Aorta (tissue), 5 donors: ENCODE measurements at regions not wholly inside any gene's neighbourhood (a gene's known extent, or its start where the extent isn't known, plus 50 kb on each side); places are given as distances from the start of the nearest gene placed in this dataset.
"Not testable (repeated sequence)": the region's sequence is repeated elsewhere in the genome, so short reads cannot be mapped to it uniquely, and the experiment has no call there.

Experiments
- ATAC-seq: fragments of 200-7000 bp; cut with Tn5 transposase; one replicate; pipeline ENCODE4 v1.9.1; 2022; ENCODE audit warnings: moderate library complexity; ENCODE audit not compliant: low FRiP score
- DNase-seq, 2 donors: peaks; one replicate each; pipeline ENCODE4 v3.0.0-alpha.2; 2020
- H3K27ac ChIP-seq, 2 donors: one replicate each; pipeline ENCODE4 v1.5.1; 2013; ENCODE audit warnings: low read length in 2 of 2, mild to moderate bottlenecking in 2 of 2, moderate library complexity in 2 of 2, control low read depth in 1 of 2, inconsistent platforms in 1 of 2, low read depth in 1 of 2
- H3K27me3 ChIP-seq, 2 donors: one replicate each; pipeline ENCODE4 v1.6.1; 2013; ENCODE audit warnings: control low read depth in 1 of 2, low read length in 1 of 2, mild to moderate bottlenecking in 1 of 2, moderate library complexity in 1 of 2; ENCODE audit not compliant: insufficient read depth in 2 of 2, control insufficient read depth in 1 of 2
- H3K36me3 ChIP-seq, 2 donors: one replicate each; pipeline ENCODE4 v1.6.1; 2013; ENCODE audit warnings: control low read depth in 1 of 2, low read length in 1 of 2, mild to moderate bottlenecking in 1 of 2; ENCODE audit not compliant: insufficient read depth in 2 of 2, control insufficient read depth in 1 of 2
- H3K4me1 ChIP-seq, 2 donors: one replicate each; pipeline ENCODE4 v1.6.1; 2013; ENCODE audit warnings: low read length in 2 of 2, control low read depth in 1 of 2, mild to moderate bottlenecking in 1 of 2, moderate library complexity in 1 of 2; ENCODE audit not compliant: insufficient read depth in 2 of 2, control insufficient read depth in 1 of 2
- H3K4me3 ChIP-seq, 2 donors: one replicate each; pipeline ENCODE4 v1.5.1; 2013; ENCODE audit warnings: low read length in 2 of 2, control low read depth in 1 of 2, mild to moderate bottlenecking in 1 of 2
- H3K9me3 ChIP-seq: one replicate; pipeline ENCODE4 v1.6.1; 2013; ENCODE audit warnings: mild to moderate bottlenecking, low read length; ENCODE audit not compliant: control insufficient read depth
- WGBS, 2 donors: extraction: QIAGEN DNeasy Blood & Tissue Kit; methylation state at CpG; one replicate each; pipeline ENCODE4 v1.1.7; 2013; 5-methylcytosine and 5-hydroxymethylcytosine counted together
- intact Hi-C, 2 donors: fragments of 100-400 bp; cut with DNase I; formaldehyde crosslinking; loops; one replicate each; pipeline versions ENCODE4 v1.14.2 to v1.15.0; 2022
- donor health status: healthy with polysubstance abuse.
- donor health status: Bipolar disorder and iron deficiency.
- donor health status: DM: no; HTN: no; CAD: no.
- donor health status: DM: no; HTN: no; CAD: no.
- donor health status: DM: yes; HTN: yes; CAD: no.

DNA sequence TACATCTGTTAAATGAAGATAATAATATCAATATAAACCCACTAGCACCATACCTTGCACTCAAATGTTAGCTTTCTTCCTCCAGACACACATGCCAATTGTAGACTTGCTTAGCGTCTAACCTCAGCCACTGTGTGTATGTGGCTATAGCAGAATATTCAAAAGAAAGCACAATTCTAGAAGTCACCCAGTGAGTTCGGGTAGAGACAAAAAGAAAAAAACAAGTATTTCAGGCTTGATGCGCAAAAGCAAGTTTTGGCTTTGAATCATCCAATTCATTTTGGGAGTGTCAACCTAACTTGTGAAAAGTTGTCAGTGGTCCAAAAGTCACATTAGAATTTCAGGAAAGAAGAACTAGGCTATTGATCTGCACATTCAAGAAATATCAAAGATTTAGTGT lies 167.4 kb downstream of the PRELID2 start:
- Histone ChIP-seq H3K9me3 (no peaks in the 10 kb centered on the region), H3K4me1 (peaks cover 0 to 4% of the 10 kb centered on the region in 2 donors), H3K36me3 (no peaks in the 10 kb centered on the region), H3K27ac (no peak overlapping the region), H3K27me3 (no peaks in the 10 kb centered on the region), H3K4me3 (no peak overlapping the region)
- WGBS, 2 donors, result 92 to 96% methylated on average over 3 of the region's 3 CpGs
- intact Hi-C loops, result no loop called here
- DNase-seq, result no peak
- no peak for ATAC-seq

GRCh38 chr5:145666591-145666990 lies 168.6 kb downstream of the PRELID2 start:
- Histone ChIP-seq H3K27ac (no peak overlapping the region), H3K4me1 (peaks cover 0 to 4% of the 10 kb centered on the region in 2 donors), H3K36me3 (no peaks in the 10 kb centered on the region), H3K27me3 (no peaks in the 10 kb centered on the region), H3K9me3 (no peaks in the 10 kb centered on the region), H3K4me3 (no peak overlapping the region)
- 78 to 79% methylated on average over 3 of the region's 3 CpGs for WGBS, 2 donors
- ATAC-seq, result no peak
- DNase-seq, result no peak
- intact Hi-C loops, result no loop called here

GRCh38 chr5:145661737-145662485 lies 173.2 kb downstream of the PRELID2 start:
- H3K36me3 ChIP-seq, result no peaks in the 10 kb centered on the region
- WGBS, 2 donors, result 83% methylated on average over 3 of the region's 3 CpGs
- H3K4me3 ChIP-seq, result no peak overlapping the region
- no peak overlapping the region for H3K27ac ChIP-seq
- H3K4me1 ChIP-seq, result no peaks in the 10 kb centered on the region
- H3K27me3 ChIP-seq, result no peaks in the 10 kb centered on the region
- no peaks in the 10 kb centered on the region for H3K9me3 ChIP-seq
- no peak for ATAC-seq
- DNase-seq, result no peak
- intact Hi-C loops, result no loop called here

DNA sequence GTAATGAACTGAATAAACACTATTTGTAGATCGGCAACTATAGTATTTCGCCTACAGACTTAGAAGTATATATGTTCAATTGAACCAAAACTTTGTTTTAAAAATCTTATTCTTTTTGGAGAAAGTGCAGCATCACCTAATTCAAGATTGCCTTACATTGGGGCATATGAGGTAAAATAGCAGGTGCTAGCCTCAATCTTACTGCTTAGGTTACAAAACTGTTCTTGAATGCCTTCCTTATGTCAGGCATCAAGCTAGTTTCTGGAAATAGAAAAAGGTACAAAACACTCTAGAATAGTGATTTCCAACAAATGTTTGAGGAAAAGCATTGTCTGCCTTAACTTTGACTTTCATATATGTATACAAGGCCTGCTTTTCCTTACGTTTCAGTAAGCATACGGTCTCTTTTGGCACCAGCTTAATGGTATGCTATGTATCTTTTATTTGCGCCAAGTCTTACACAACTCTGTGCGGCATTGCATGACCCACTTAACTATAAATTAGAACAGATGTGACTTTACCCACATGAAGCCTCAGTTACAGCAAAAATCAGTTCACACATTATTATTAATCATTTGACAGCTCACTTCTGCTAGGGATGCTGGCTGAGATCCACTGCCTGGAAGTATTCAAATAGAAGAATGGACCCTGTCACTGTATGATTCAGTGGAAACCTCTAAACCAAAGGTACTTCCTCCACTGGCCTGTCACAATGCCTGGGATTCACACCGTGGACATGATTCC lies 174.1 kb downstream of the PRELID2 start:
- no peaks in the 10 kb centered on the region for H3K9me3 ChIP-seq
- no peaks in the 10 kb centered on the region for H3K27me3 ChIP-seq
- no peaks in the 10 kb centered on the region for H3K36me3 ChIP-seq
- H3K4me1 ChIP-seq, result no peaks in the 10 kb centered on the region
- H3K4me3 ChIP-seq, result no peak overlapping the region
- 74 to 78% methylated on average over 7 of the region's 7 CpGs for WGBS, 2 donors
- intact Hi-C loops, result no loop called here
- ATAC-seq, result no peak
- H3K27ac ChIP-seq, result no peak overlapping the region
- DNase-seq, result no peak

GRCh38 chr5:145658435-145658834 lies 176.7 kb downstream of the PRELID2 start:
- Histone ChIP-seq H3K36me3 (no peaks in the 10 kb centered on the region), H3K4me1 (no peaks in the 10 kb centered on the region)
- intact Hi-C loops, result no loop called here

GRCh38 chr5:145652700-145653099 lies 182.4 kb downstream of the PRELID2 start:
- H3K36me3 ChIP-seq, H3K4me3 ChIP-seq, H3K27me3 ChIP-seq, H3K27ac ChIP-seq, intact Hi-C loops, H3K4me1 ChIP-seq, DNase-seq, ATAC-seq, H3K9me3 ChIP-seq: not testable (repeated sequence)
- WGBS, 2 donors, result 97% methylated on average over 3 of the region's 3 CpGs

More at GRCh38 chr5:145658435-145658834, 176.7 kb downstream of the PRELID2 start:
- Histone ChIP-seq H3K9me3 (no peaks in the 10 kb centered on the region), H3K27me3 (no peaks in the 10 kb centered on the region), H3K27ac (no peak overlapping the region), H3K4me3 (no peak overlapping the region)
- no peak for DNase-seq
- 55 to 71% methylated on average over 3 of the region's 3 CpGs for WGBS, 2 donors
- no peak for ATAC-seq

- H3K4me3 ChIP-seq, intact Hi-C loops, H3K27me3 ChIP-seq, ATAC-seq, DNase-seq, H3K36me3 ChIP-seq, H3K9me3 ChIP-seq, H3K4me1 ChIP-seq, H3K27ac ChIP-seq: not testable (repeated sequence)
- 31 to 42% methylated on average over 7 of the region's 7 CpGs for WGBS, 2 donors
Observed at GRCh38 chr5:145647137-145647536, 188.0 kb downstream of the PRELID2 start.

DNA sequence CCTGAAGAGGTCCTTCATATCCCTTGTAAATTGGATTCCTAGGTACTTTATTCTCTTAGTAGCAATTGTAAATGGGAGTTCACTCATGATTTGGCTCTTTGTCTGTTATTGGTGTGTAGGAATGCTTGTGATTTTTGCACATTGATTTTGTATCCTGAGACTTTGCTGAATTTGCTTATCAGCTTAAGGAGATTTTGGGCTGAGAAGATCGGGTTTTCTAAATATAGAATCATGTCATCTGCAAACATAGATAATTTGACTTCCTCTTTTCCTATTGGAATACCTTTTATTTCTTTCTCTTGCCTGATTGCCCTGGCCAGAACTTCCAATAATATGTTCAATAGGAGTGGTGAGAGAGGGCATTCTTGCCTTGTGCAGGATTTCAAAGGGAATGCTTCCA lies 191.9 kb downstream of the PRELID2 start:
- H3K4me3 ChIP-seq, intact Hi-C loops, H3K36me3 ChIP-seq, H3K4me1 ChIP-seq, DNase-seq, ATAC-seq, H3K27ac ChIP-seq, H3K9me3 ChIP-seq, H3K27me3 ChIP-seq: not testable (repeated sequence)
- WGBS, 2 donors, result 71 to 79% methylated on average over 1 of the region's 1 CpG

- no peak for DNase-seq
- intact Hi-C loops, result no loop called here
- Histone ChIP-seq H3K36me3 (no peaks in the 10 kb centered on the region), H3K27me3 (no peaks in the 10 kb centered on the region), H3K9me3 (no peaks in the 10 kb centered on the region), H3K27ac (no peak overlapping the region), H3K4me3 (no peak overlapping the region), H3K4me1 (no peaks in the 10 kb centered on the region)
- no peak for ATAC-seq
Observed at GRCh38 chr5:145637396-145637795, 197.7 kb downstream of the PRELID2 start.
